ENCODE measurements at regions not wholly inside any gene's neighbourhood (a gene's known extent, or its start where the extent isn't known, plus 50 kb on each side); places are given as distances from the start of the nearest gene placed in this dataset.

DNA sequence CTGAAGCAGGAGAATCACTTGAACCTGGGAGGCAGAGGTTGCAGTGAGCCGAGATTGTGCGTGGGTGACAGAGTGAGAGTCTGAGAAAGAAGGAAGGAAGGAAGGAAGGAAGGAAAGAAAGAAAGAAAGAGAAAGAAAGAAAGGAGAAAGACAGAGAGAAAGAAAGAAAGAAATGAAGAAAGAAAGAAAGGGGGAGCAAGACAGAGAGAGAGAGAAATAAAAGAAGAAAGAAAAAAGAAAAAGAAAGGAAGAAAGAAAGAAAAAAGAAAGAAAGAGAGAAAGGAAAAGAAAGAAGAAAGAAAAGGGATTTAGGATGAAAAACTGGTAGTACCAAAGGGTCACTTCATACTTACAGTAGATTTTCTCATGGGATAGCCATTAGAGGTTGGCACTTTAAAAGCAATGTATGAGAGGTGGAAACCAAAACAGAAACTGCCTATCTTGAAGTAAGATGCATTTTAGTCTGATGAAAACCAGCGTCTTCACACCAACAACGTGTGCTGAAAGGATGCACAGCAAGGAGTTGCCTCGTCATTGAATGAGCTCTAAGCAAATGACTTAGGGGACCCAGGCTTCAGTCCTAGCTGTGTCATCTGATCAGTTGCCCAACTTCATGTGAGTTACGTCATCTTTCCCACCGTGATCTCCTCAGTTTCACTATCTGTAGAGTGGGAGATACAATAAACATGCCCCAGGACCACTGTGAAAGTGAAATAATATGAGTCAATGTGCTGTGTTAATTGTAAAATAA lies 133.9 kb upstream of the NEDD9 start (continued):
- TF ChIP-seq PAXIP1 (CRISPR knock-in tag; conservative IDR thresholded peaks at IDR 0.05) = no peak
- no peak for TF ChIP-seq TAF15 (IDR thresholded peaks at IDR 0.05; ENCODE audit: low read depth, low read length, poor library complexity, severe bottlenecking)
- TF ChIP-seq NONO (IDR thresholded peaks at IDR 0.05) = no peak
- no peak for TF ChIP-seq NONO (CRISPR knock-in tag; conservative IDR thresholded peaks at IDR 0.05)
- no peak for TF ChIP-seq ZNF761 (CRISPR knock-in tag; conservative IDR thresholded peaks at IDR 0.05)
- TF ChIP-seq NPAS2 (CRISPR knock-in tag; IDR thresholded peaks at IDR 0.05; ENCODE audit: borderline replicate concordance) = no peak
- no peak for TF ChIP-seq KDM4B (CRISPR knock-in tag; IDR thresholded peaks at IDR 0.05)
- TF ChIP-seq, protein P1, sequence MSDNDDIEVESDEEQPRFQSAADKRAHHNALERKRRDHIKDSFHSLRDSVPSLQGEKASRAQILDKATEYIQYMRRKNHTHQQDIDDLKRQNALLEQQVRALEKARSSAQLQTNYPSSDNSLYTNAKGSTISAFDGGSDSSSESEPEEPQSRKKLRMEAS (IDR thresholded peaks at IDR 0.05) = 0 out of 2 replicates have a peak, but pooled peaks have one; percentile 15
- TF ChIP-seq NFIC (IDR thresholded peaks at IDR 0.05; ENCODE audit: low read length) = no peak
- TF ChIP-seq ZNF101 (CRISPR knock-in tag; IDR thresholded peaks at IDR 0.05; ENCODE audit: borderline replicate concordance, low read depth) = no peak
- no peak for TF ChIP-seq ZNF235 (CRISPR knock-in tag; IDR thresholded peaks at IDR 0.05; ENCODE audit: borderline replicate concordance)
- TF ChIP-seq ZSCAN25 (CRISPR knock-in tag; IDR thresholded peaks at IDR 0.05) = no peak
- 0 out of 2 replicates have a peak, but pooled peaks have one; percentile 11 for TF ChIP-seq ZNF816 (CRISPR knock-in tag; IDR thresholded peaks at IDR 0.05; ENCODE audit: borderline replicate concordance)
- TF ChIP-seq EP300 (IDR thresholded peaks at IDR 0.05; ENCODE audit: low read depth in 2 of 2, low read length in 2 of 2) = no peak; a peak in 1 of 4 replicates
- no peak for TF ChIP-seq EP300 (CRISPR knock-in tag; IDR thresholded peaks at IDR 0.05; ENCODE audit: borderline replicate concordance)
- no peak for TF ChIP-seq MZF1 (CRISPR knock-in tag; IDR thresholded peaks at IDR 0.05; ENCODE audit: borderline replicate concordance)
- no peak for TF ChIP-seq THAP9 (CRISPR knock-in tag; IDR thresholded peaks at IDR 0.05; ENCODE audit: borderline replicate concordance)
- TF ChIP-seq, protein P2, sequence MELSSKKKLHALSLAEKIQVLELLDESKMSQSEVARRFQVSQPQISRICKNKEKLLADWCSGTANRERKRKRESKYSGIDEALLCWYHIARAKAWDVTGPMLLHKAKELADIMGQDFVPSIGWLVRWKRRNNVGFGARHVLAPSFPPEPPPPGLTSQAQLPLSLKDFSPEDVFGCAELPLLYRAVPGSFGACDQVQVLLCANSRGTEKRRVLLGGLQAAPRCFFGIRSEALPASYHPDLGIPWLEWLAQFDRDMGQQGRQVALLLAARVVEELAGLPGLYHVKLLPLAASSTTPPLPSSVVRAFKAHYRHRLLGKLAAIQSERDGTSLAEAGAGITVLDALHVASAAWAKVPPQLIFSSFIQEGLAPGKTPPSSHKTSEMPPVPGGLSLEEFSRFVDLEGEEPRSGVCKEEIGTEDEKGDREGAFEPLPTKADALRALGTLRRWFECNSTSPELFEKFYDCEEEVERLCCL (CRISPR knock-in tag; IDR thresholded peaks at IDR 0.05; ENCODE audit: borderline replicate concordance) = no peak
- no peak for TF ChIP-seq ZNF138 (CRISPR knock-in tag; IDR thresholded peaks at IDR 0.05; ENCODE audit: low read depth)
- TF ChIP-seq SP5 (CRISPR knock-in tag; IDR thresholded peaks at IDR 0.05; ENCODE audit: borderline replicate concordance, low read depth) = no peak
- no peak for TF ChIP-seq IRX3 (CRISPR knock-in tag; IDR thresholded peaks at IDR 0.05; ENCODE audit: borderline replicate concordance, low read depth)
- TF ChIP-seq YEATS4 (CRISPR knock-in tag; IDR thresholded peaks at IDR 0.05; ENCODE audit: borderline replicate concordance) = 0 out of 2 replicates have a peak, but pooled peaks have one; percentile 11

Measured in HepG2 (cell line).